Neutrophil (primary cell): ENCODE measurements at regions not wholly inside any gene's neighbourhood (a gene's known extent, or its start where the extent isn't known, plus 50 kb on each side); places are given as distances from the start of the nearest gene placed in this dataset.

ENCODE experiments used
- H3K27ac ChIP-seq: fragments of 200-600 bp; sonication (generic); 2 replicates; pipeline ENCODE4 v1.5.1; 2016; ENCODE audit warnings: mild to moderate bottlenecking, moderate library complexity
- H3K27me3 ChIP-seq: fragments of 200-600 bp; sonication (generic); 2 replicates; pipeline ENCODE4 v1.6.0; 2016; ENCODE audit warnings: mild to moderate bottlenecking
- H3K36me3 ChIP-seq: fragments of 200-600 bp; sonication (generic); 2 replicates; pipeline ENCODE4 v1.5.1; 2017
- H3K4me1 ChIP-seq, 2 experiments: fragments of 200-600 bp in 1 of 2; sonication (generic) in 1 of 2; 1 replicate in 1 of 2; 2 replicates in 1 of 2; pipeline versions ENCODE4 v1.5.1 to v1.6.1; 2013 to 2016; ENCODE audit warnings: low read depth in 1 of 2, low read length in 1 of 2, mild to moderate bottlenecking in 1 of 2, moderate library complexity in 1 of 2; ENCODE audit not compliant: control insufficient read depth in 1 of 2, insufficient read depth in 1 of 2
- H3K4me3 ChIP-seq, 2 experiments: fragments of 200-600 bp in 1 of 2; sonication (generic) in 1 of 2; 1 replicate in 1 of 2; 2 replicates in 1 of 2; pipeline ENCODE4 v1.5.1; 2013 to 2016; ENCODE audit warnings: low read depth in 1 of 2, low read length in 1 of 2, mild to moderate bottlenecking in 1 of 2, moderate library complexity in 1 of 2
- H3K9me3 ChIP-seq: fragments of 200-600 bp; sonication (generic); 2 replicates; pipeline ENCODE4 v1.5.1; 2016
- CTCF ChIP-seq: fragments of 200-600 bp; sonication (generic); IDR thresholded peaks from 2 replicates; pipeline ENCODE4 v1.5.1; 2016; ENCODE audit warnings: antibody characterized with exemption

DNA sequence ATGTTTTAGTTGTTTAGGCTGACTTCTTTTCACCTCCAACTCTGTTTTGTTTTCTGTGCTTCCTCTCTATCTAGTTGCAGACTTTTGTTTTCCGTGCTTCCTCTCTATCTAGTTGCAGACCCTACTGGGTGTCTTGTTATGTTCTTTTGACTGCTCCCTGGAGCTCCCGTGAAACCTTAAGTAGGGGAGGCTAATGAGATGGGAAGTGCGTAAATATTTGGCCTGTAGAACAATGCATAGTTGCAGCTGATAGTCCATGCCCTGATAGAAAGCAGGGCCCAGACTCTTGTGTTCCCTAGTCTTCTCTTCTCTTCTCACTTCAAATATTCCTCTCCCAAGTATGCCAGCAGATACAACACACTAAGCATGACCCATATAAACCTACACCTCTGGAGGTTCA, 757.0 kb downstream of the BRINP1 start:
- H3K4me3 ChIP-seq = no peak overlapping the region
- no peaks in the 10 kb centered on the region for H3K4me1 ChIP-seq
- no peak for TF ChIP-seq CTCF
- no peaks in the 10 kb centered on the region for H3K9me3 ChIP-seq
- no peak overlapping the region for H3K27ac ChIP-seq
- H3K36me3 ChIP-seq = no peaks in the 10 kb centered on the region
- H3K27me3 ChIP-seq = no peaks in the 10 kb centered on the region

DNA sequence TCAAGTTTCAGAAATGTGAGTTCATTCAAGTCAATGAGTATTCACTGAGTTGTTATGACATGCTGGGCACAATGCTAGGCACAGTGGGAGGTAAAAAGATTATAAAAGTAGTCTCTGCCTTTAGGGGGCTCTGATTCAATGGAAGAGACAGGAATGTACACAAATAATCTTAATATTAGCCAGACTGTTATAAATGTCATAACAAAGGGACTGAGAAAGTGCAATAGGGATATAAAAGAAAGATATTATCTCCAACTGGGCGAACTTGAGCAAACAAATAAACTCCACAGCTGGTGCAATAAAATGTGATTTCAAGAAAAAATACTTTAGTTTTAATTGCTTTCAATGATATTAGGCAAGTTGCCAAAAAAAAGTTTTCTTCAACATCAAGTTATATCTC, 755.2 kb downstream of the BRINP1 start:
- Histone ChIP-seq H3K9me3 (no peaks in the 10 kb centered on the region), H3K36me3 (no peaks in the 10 kb centered on the region), H3K4me1 (no peaks in the 10 kb centered on the region), H3K27me3 (no peaks in the 10 kb centered on the region), H3K4me3 (no peak overlapping the region), H3K27ac (no peak overlapping the region)
- TF ChIP-seq CTCF = no peak

DNA sequence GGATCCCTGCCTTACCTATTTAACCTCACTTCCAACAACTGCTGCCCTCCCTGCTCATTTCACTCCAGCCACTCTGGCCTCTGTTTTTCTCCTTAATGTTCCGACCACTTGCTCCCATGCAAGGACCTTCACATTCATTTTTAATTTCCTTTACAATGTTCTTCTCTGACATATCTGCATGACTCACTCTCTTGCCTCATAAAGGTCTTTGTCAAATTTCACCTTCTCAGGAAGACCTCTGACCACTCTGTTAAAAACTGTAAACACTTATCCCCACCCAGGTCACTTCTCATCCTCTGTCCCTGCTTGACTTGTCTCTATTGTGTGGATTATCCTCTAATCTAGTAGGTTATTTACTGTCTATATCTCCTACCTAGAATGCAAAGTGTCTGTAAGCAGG, 751.2 kb downstream of the BRINP1 start:
- no peaks in the 10 kb centered on the region for H3K4me1 ChIP-seq

GRCh38 chr9:118618849-118619248, 750.4 kb downstream of the BRINP1 start:
- H3K36me3 ChIP-seq = no peaks in the 10 kb centered on the region
- no peaks in the 10 kb centered on the region for H3K4me1 ChIP-seq
- no peak for TF ChIP-seq CTCF
- no peak overlapping the region for H3K4me3 ChIP-seq
- H3K9me3 ChIP-seq = no peaks in the 10 kb centered on the region
- H3K27ac ChIP-seq = no peak overlapping the region
- H3K27me3 ChIP-seq = no peaks in the 10 kb centered on the region

More for the DNA sequence above, 751.2 kb downstream of the BRINP1 start:
- Histone ChIP-seq H3K4me3 (no peak overlapping the region), H3K9me3 (no peaks in the 10 kb centered on the region), H3K27me3 (no peaks in the 10 kb centered on the region), H3K27ac (no peak overlapping the region), H3K36me3 (no peaks in the 10 kb centered on the region)
- TF ChIP-seq CTCF = no peak

GRCh38 chr9:118624608-118625007, 744.6 kb downstream of the BRINP1 start:
- Histone ChIP-seq H3K27ac (no peak overlapping the region), H3K4me3 (no peak overlapping the region), H3K27me3 (no peaks in the 10 kb centered on the region), H3K9me3 (no peaks in the 10 kb centered on the region), H3K36me3 (no peaks in the 10 kb centered on the region), H3K4me1 (no peaks in the 10 kb centered on the region)
- no peak for TF ChIP-seq CTCF

DNA sequence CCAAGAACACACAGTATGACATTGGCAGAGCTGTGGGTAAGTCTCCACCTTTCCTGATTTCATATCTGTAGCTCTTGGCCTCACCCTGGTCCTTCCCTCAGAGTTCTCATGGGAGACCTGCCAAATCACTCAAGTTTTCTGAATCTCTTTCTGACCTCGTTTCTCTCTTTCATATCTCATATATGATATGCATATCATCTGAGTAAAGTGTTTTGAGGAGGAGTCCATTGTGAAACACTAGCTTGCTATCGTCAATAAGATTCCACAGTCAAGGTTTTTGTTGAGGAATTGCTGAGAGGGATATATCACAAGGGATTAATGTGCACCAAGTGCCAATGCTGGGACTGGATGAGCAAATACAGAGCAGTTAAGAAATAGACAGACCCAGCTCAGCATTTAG, 739.2 kb downstream of the BRINP1 start:
- TF ChIP-seq CTCF = no peak
- Histone ChIP-seq H3K36me3 (no peaks in the 10 kb centered on the region), H3K4me1 (no peaks in the 10 kb centered on the region), H3K27me3 (no peaks in the 10 kb centered on the region), H3K27ac (no peak overlapping the region), H3K4me3 (no peak overlapping the region), H3K9me3 (no peaks in the 10 kb centered on the region)
